ENCODE measurements at regions not wholly inside any gene's neighbourhood (a gene's known extent, or its start where the extent isn't known, plus 50 kb on each side); places are given as distances from the start of the nearest gene placed in this dataset.

DNA sequence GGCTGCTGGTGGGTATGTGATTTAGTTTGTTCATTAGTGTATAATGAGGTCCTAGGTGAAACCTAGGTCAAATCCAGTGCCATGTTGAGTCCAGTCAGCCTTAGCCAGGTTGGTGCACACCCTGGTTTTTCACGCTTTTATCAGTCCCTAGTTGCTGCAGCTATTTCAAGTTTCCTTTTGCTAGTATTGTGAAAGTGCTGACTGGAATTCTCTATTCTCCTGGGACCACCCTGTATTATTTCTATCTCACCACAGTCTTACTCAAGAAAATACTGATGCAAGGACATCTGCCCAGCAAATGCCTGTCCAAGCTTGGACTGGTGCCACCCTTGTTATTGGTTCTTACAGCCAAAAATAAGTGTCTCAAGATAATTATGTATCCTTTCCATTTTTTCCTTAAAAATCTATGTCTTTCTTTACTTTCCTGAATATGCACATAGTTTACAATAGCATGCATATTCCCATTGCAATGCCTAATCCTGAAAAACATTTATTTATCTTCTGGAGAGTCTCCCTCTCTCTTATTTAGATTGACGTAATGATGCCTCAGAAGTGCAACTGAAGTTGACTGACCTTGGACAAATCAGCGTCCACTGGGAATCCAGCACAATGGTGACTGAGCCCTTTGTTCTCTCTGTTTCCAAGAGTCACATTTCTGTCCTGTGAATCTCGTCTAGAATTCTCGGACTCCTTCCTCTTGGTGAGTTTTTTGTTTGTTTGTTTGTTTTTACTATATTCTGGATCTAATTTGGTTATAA lies 1075.0 kb downstream of the CDH9 start:
- dilution Hi-C loops (cut with MboI; ENCODE audit: extremely low pct_ligation_motif_present, low sequenced_read_pairs) (no loop called here), intact Hi-C loops (cut with micrococcal nuclease) (no loop called here)
- ChIA-PET CTCF (no interaction called here), POLR2A (no interaction called here)
- TF ChIP-seq MYC (IDR thresholded peaks at IDR 0.05; ENCODE audit: low read depth, low read length) = no peak
- no peak for TF ChIP-seq JUN (IDR thresholded peaks at IDR 0.05; ENCODE audit: borderline replicate concordance, insufficient read depth, insufficient read length, low read depth)
- TF ChIP-seq POLR2AphosphoS5 (IDR thresholded peaks at IDR 0.05; ENCODE audit: insufficient read depth, low read depth, low read length) = no peak
- no peak for TF ChIP-seq FOS (IDR thresholded peaks at IDR 0.05; ENCODE audit: borderline replicate concordance, insufficient read depth, low read length)
- no peak for TF ChIP-seq GATA2 (IDR thresholded peaks at IDR 0.05; ENCODE audit: insufficient read depth, insufficient read length, low read depth, low read length)
- no peak for TF ChIP-seq POLR2A (IDR thresholded peaks at IDR 0.05; ENCODE audit: low read depth, low read length)
- TF ChIP-seq, protein P1, sequence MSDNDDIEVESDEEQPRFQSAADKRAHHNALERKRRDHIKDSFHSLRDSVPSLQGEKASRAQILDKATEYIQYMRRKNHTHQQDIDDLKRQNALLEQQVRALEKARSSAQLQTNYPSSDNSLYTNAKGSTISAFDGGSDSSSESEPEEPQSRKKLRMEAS (IDR thresholded peaks at IDR 0.05; ENCODE audit: insufficient read depth, insufficient read length) = no peak
- no peak for TF ChIP-seq EZH2 (IDR thresholded peaks at IDR 0.05; ENCODE audit: borderline replicate concordance, low read depth, low read length, severe bottlenecking)
- TF ChIP-seq, protein P2, sequence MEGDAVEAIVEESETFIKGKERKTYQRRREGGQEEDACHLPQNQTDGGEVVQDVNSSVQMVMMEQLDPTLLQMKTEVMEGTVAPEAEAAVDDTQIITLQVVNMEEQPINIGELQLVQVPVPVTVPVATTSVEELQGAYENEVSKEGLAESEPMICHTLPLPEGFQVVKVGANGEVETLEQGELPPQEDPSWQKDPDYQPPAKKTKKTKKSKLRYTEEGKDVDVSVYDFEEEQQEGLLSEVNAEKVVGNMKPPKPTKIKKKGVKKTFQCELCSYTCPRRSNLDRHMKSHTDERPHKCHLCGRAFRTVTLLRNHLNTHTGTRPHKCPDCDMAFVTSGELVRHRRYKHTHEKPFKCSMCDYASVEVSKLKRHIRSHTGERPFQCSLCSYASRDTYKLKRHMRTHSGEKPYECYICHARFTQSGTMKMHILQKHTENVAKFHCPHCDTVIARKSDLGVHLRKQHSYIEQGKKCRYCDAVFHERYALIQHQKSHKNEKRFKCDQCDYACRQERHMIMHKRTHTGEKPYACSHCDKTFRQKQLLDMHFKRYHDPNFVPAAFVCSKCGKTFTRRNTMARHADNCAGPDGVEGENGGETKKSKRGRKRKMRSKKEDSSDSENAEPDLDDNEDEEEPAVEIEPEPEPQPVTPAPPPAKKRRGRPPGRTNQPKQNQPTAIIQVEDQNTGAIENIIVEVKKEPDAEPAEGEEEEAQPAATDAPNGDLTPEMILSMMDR (IDR thresholded peaks at IDR 0.05; ENCODE audit: extremely low read depth in 1 of 2, insufficient read depth in 1 of 2, low read depth in 1 of 2, low read length in 2 of 2) = no peak
- Histone ChIP-seq H4K20me1 (replicated peaks; ENCODE audit: control insufficient read depth, extremely low read depth, insufficient read depth, low read length) (no peaks in the 10 kb centered on the region), H3K9ac (replicated peaks; ENCODE audit: extremely low read depth, insufficient read depth, low read length) (no peak overlapping the region), H3K9me3 (replicated peaks; ENCODE audit: control insufficient read depth, insufficient read depth, low read length) (no peaks in the 10 kb centered on the region), H3K27ac (ENCODE audit: insufficient read depth, low read depth, low read length) (no peak overlapping the region), H3K4me3 (replicated peaks in 1 of 3; ENCODE audit: insufficient read depth in 1 of 3, low read depth in 1 of 3, low read length in 3 of 3) (no peak overlapping the region), H3K79me2 (ENCODE audit: control insufficient read depth, insufficient read depth, low read length) (no peaks in the 10 kb centered on the region), H3K9me1 (replicated peaks; ENCODE audit: control insufficient read depth, extremely low read depth, insufficient read depth, low read length) (no peaks in the 10 kb centered on the region), H2AFZ (ENCODE audit: low read depth, low read length) (no peak overlapping the region), H3K4me1 (ENCODE audit: control insufficient read depth, extremely low read depth, insufficient read depth, low read length) (no peaks in the 10 kb centered on the region), H3K36me3 (ENCODE audit: control insufficient read depth in 2 of 2, extremely low read depth in 1 of 2, insufficient read depth in 2 of 2, low read length in 2 of 2) (no peaks in the 10 kb centered on the region), H3K27me3 (ENCODE audit: control insufficient read depth in 2 of 2, insufficient read depth in 2 of 2, low read length in 2 of 2) (no peaks in the 10 kb centered on the region), H3K4me2 (ENCODE audit: insufficient read depth, low read length) (no peak overlapping the region)
- no TSS peak for BruUV-seq (replicated peaks)
- FAIRE-seq (no peak), DNase-seq (ENCODE audit: low read depth, low spot score) (no peak)
